Tibial nerve (tissue), 4 donors: ENCODE measurements at regions not wholly inside any gene's neighbourhood (a gene's known extent, or its start where the extent isn't known, plus 50 kb on each side); places are given as distances from the start of the nearest gene placed in this dataset.

Source experiments
- DNase-seq, 2 donors: peaks; one replicate each; pipeline ENCODE4 v3.0.0-alpha.2; 2019; ENCODE audit warnings: low spot score in 2 of 2
- H3K27ac ChIP-seq, 4 donors: fragments of 200-600 bp; sonication (generic) in 3 of 4; one replicate each; pipeline ENCODE4 v1.5.1; 2017 to 2019; ENCODE audit warnings: mild to moderate bottlenecking in 1 of 4
- H3K27me3 ChIP-seq, 2 donors: fragments of 200-600 bp; sonication (generic) in 1 of 2; one replicate each; pipeline versions ENCODE4 v1.5.1 to v1.6.0; 2017 to 2019
- H3K36me3 ChIP-seq, 3 donors: fragments of 200-600 bp; sonication (generic); one replicate each; pipeline ENCODE4 v1.5.1; 2018 to 2019
- H3K4me1 ChIP-seq, 4 donors: fragments of 200-600 bp; sonication (generic) in 3 of 4; one replicate each; pipeline ENCODE4 v1.5.1; 2017 to 2019
- H3K4me3 ChIP-seq, 4 donors: fragments of 200-600 bp; sonication (generic) in 3 of 4; one replicate each; pipeline ENCODE4 v1.5.1; 2017 to 2019; ENCODE audit warnings: mild to moderate bottlenecking in 1 of 4, moderate library complexity in 1 of 4
- H3K9me3 ChIP-seq, 4 donors: fragments of 200-600 bp; sonication (generic) in 3 of 4; one replicate each; pipeline ENCODE4 v1.5.1; 2017 to 2019
- EP300 ChIP-seq, 2 donors: sonication (generic); formaldehyde crosslinking; IDR thresholded peaks; one replicate each; pipeline ENCODE4 v1.6.1; 2017; ENCODE audit warnings: antibody characterized with exemption in 2 of 2, mild to moderate bottlenecking in 1 of 2
- POLR2A ChIP-seq, 2 donors: fragments of 450-650 bp; IDR thresholded peaks; one replicate each; pipeline ENCODE4 v1.6.1; 2017; ENCODE audit warnings: antibody characterized with exemption in 2 of 2, mild to moderate bottlenecking in 2 of 2, moderate library complexity in 2 of 2
- WGBS, 2 donors: methylation state at CpG; one replicate each; pipeline ENCODE4 v1.1.5; 2018; 5-methylcytosine and 5-hydroxymethylcytosine counted together
- TF ChIP-seq, protein P1 (sequence below), 5 experiments: fragments of 200-600 bp in 3 of 5; fragments of 450-650 bp in 2 of 5; sonication (generic) in 3 of 5; IDR thresholded peaks; one replicate each; pipeline ENCODE4 v1.5.1; 2016 to 2019; ENCODE audit warnings: antibody characterized with exemption in 5 of 5, mild to moderate bottlenecking in 3 of 5, moderate library complexity in 2 of 5

DNA sequence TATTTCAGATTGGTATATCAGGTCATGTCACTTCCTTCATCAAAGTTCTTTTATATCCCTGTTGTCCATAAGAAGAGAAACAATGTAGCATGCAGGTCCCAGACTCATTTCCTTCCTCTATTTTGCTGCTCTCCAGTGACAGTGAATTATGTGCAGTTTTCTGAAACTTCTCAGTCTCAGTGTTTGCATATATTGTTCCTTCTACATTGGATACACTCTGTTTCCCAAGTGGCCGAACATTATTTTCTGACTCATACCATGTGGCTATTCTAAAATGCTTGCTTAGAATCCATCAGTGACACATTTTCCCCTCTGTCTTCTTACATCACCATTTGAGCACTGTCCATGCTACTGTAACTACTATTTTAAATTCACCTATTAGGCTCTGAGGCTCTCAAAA lies 305.7 kb downstream of the PDHA2 start:
- Histone ChIP-seq H3K36me3 (no peaks in the 10 kb centered on the region), H3K27ac (no peak overlapping the region), H3K4me3 (no peak overlapping the region), H3K9me3 (no peaks in the 10 kb centered on the region), H3K4me1 (no peaks in the 10 kb centered on the region), H3K27me3 (no peaks in the 10 kb centered on the region)
- no peak for TF ChIP-seq EP300 (IDR thresholded peaks at IDR 0.05)
- no peak for TF ChIP-seq POLR2A (IDR thresholded peaks at IDR 0.05)
- TF ChIP-seq, protein P1, sequence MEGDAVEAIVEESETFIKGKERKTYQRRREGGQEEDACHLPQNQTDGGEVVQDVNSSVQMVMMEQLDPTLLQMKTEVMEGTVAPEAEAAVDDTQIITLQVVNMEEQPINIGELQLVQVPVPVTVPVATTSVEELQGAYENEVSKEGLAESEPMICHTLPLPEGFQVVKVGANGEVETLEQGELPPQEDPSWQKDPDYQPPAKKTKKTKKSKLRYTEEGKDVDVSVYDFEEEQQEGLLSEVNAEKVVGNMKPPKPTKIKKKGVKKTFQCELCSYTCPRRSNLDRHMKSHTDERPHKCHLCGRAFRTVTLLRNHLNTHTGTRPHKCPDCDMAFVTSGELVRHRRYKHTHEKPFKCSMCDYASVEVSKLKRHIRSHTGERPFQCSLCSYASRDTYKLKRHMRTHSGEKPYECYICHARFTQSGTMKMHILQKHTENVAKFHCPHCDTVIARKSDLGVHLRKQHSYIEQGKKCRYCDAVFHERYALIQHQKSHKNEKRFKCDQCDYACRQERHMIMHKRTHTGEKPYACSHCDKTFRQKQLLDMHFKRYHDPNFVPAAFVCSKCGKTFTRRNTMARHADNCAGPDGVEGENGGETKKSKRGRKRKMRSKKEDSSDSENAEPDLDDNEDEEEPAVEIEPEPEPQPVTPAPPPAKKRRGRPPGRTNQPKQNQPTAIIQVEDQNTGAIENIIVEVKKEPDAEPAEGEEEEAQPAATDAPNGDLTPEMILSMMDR (IDR thresholded peaks at IDR 0.05) = no peak
- 43 to 45% methylated on average over 1 of the region's 1 CpG for WGBS, 2 donors
- DNase-seq = no peak

DNA sequence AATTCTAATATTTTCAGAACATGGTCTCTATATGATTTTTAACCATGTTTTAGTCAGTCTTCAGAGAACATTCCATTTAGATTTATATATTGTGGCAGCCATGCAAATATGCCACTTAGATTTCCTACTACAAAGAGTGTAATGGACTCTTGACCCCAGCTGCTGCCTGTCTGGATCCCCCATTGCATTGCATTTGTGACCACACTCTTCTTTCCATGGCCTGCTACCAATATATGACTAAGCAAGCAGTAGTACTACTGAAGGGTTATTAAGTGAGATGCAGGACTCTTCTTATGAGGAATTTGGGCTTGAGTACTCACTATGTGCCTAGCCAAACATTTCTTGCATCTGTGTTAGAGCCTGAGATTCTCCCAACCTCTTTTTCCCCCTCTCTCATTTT lies 306.8 kb downstream of the PDHA2 start:
- Histone ChIP-seq H3K36me3 (no peaks in the 10 kb centered on the region), H3K27ac (no peak overlapping the region), H3K4me3 (no peak overlapping the region), H3K9me3 (no peaks in the 10 kb centered on the region), H3K27me3 (no peaks in the 10 kb centered on the region), H3K4me1 (no peaks in the 10 kb centered on the region)
- no peak for DNase-seq
- TF ChIP-seq, protein P1 (IDR thresholded peaks at IDR 0.05) = no peak
- no peak for TF ChIP-seq POLR2A (IDR thresholded peaks at IDR 0.05)
- no peak for TF ChIP-seq EP300 (IDR thresholded peaks at IDR 0.05)

DNA sequence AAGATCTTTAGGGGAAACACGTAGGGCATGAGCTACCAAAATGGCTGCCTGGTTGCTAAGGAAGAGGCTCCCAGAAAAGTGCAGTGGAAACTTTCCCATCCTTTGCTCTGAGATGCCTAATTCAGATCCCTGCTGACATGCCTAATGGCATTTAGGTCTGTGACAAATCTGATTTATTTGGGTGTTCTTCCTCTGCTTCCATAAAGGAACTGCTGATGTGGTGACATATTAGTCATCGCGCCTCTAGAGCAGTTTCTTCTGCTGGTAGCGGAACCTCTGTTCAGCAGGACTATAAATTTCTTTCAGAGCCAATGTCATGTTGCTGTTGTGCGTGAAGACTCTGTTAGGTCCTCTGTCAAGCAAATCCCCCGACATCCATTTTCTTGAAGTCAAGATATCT lies 310.0 kb downstream of the PDHA2 start:
- 56 to 76% methylated on average over 6 of the region's 6 CpGs for WGBS, 2 donors
- no peak overlapping the region for H3K27ac ChIP-seq
- H3K4me3 ChIP-seq = no peak overlapping the region

DNA sequence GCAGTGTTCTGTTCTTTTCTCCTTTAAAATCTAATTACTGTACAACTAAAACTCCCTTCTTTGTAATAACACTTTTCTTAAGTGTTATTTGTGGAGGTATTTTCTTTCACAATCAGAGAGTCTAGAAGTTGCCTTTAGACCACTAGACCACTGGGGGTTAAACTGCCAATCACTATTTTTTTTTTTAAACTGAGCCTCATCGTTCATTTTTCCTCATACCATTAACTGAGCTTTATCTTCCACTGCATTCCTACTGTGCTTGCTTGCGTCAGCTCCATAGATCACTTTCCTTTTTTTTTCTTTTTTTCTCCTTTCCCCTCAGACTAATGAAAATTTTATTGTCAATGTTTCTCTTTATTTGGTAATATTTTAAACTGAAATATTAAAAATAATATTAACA lies 310.6 kb downstream of the PDHA2 start:
- DNase-seq = no peak
- H3K27ac ChIP-seq = no peak overlapping the region
- H3K27me3 ChIP-seq = no peaks in the 10 kb centered on the region
- no peak overlapping the region for H3K4me3 ChIP-seq
- H3K36me3 ChIP-seq = no peaks in the 10 kb centered on the region
- no peaks in the 10 kb centered on the region for H3K4me1 ChIP-seq
- no peak for TF ChIP-seq POLR2A (IDR thresholded peaks at IDR 0.05)
- TF ChIP-seq, protein P1 (IDR thresholded peaks at IDR 0.05) = no peak
- WGBS, 2 donors = 35 to 37% methylated on average over 2 of the region's 2 CpGs
- no peaks in the 10 kb centered on the region for H3K9me3 ChIP-seq

More for the DNA sequence above, 310.0 kb downstream of the PDHA2 start:
- no peak for TF ChIP-seq POLR2A (IDR thresholded peaks at IDR 0.05)
- TF ChIP-seq, protein P1 (IDR thresholded peaks at IDR 0.05) = no peak
- TF ChIP-seq EP300 (IDR thresholded peaks at IDR 0.05) = no peak
- Histone ChIP-seq H3K27me3 (no peaks in the 10 kb centered on the region), H3K9me3 (no peaks in the 10 kb centered on the region), H3K36me3 (no peaks in the 10 kb centered on the region), H3K4me1 (no peaks in the 10 kb centered on the region)
- DNase-seq = no peak

DNA sequence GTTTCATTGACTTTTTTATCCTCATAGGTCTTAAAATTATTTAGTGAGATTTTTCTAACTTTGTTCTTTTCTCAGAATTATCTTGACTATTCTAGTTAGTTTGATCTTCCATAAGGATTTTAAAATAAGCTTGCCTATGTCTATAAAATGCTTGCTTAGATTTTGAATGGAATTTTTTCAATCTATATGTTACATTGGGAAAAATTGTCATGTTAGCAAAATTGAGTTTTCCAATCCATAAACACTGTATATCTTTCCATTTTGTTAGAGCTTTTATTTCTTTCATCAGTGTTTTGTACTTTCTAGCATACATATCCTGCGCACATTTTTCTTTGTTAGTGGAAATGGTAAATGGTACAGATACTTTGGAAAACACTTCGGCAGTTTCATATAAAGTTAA lies 312.9 kb downstream of the PDHA2 start:
- Histone ChIP-seq H3K4me1 (no peaks in the 10 kb centered on the region), H3K27ac (no peak overlapping the region), H3K9me3 (no peaks in the 10 kb centered on the region), H3K4me3 (no peak overlapping the region), H3K27me3 (no peaks in the 10 kb centered on the region), H3K36me3 (no peaks in the 10 kb centered on the region)
- DNase-seq = no peak
- TF ChIP-seq, protein P1 (IDR thresholded peaks at IDR 0.05) = no peak
- TF ChIP-seq POLR2A (IDR thresholded peaks at IDR 0.05) = no peak
- no peak for TF ChIP-seq EP300 (IDR thresholded peaks at IDR 0.05)
- 96% methylated on average over 2 of the region's 2 CpGs for WGBS, 2 donors
